ENCODE measurements at regions not wholly inside any gene's neighbourhood (a gene's known extent, or its start where the extent isn't known, plus 50 kb on each side); places are given as distances from the start of the nearest gene placed in this dataset.

- Histone ChIP-seq H3K9me3 (peaks cover 0 to 4% of the 10 kb centered on the region in 2 donors), H3K27ac (no peak overlapping the region), H3K36me3 (peaks cover 0 to 4% of the 10 kb centered on the region in 2 donors), H3K4me3 (no peak overlapping the region), H3K4me1 (no peaks in the 10 kb centered on the region), H3K27me3 (no peaks in the 10 kb centered on the region)
- intact Hi-C loops (cut with DNase I; ENCODE audit: low total_unique reads): no loop called here
- no peak for DNase-seq
- no peak for TF ChIP-seq POLR2A (IDR thresholded peaks at IDR 0.05)
Measured at GRCh38 chr3:95401693-95402092, 1338.8 kb downstream of the NSUN3 start.

DNA sequence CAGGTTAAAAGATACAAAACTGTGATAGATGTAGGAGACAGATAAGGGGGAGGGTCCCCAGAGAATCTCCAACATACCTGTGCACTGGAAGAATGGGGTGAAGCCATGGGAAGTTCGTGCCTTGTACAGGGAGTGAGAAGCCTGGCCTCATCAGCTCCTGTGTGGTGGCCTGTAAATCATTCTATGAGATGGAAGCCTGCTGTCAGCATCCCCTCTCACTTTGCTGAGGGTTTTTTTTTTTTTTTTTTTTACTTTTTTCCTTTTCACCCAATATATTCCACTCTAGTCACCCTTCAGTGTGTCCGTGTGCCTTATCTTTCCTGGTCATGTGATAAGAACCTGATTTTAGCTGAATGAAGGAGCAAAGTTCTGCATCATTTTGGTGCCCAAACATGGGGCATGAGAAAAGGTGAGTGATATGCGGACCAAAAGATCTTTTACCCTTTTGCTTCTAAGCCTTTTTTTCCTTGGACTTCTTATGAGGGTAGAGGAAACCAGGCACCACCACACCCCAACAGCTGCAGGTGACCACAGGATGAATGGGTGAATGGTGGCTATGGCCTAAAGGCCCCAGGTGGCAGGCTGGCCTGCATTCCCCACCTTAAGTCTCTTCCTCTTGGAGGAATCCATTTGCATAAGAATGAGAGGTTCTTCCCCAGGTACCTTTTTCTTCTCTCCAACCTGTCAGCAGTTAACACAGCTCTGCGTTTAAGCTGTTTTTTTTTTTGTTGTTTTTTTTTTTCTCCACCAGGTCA, 1345.0 kb downstream of the NSUN3 start:
- DNase-seq: no peak
- Histone ChIP-seq H3K36me3 (peaks cover 0 to 4% of the 10 kb centered on the region in 2 donors), H3K27me3 (no peaks in the 10 kb centered on the region), H3K9me3 (peaks cover 0 to 4% of the 10 kb centered on the region in 2 donors), H3K4me1 (no peaks in the 10 kb centered on the region), H3K4me3 (no peak overlapping the region), H3K27ac (no peak overlapping the region)
- TF ChIP-seq POLR2A (IDR thresholded peaks at IDR 0.05): no peak
- no peak for TF ChIP-seq CTCF (IDR thresholded peaks at IDR 0.05)
- intact Hi-C loops (cut with DNase I; ENCODE audit: low total_unique reads): no loop called here

- Histone ChIP-seq H3K4me3 (no peak overlapping the region), H3K36me3 (peaks cover 0 to 4% of the 10 kb centered on the region in 2 donors), H3K9me3 (peaks cover 0 to 4% of the 10 kb centered on the region in 2 donors), H3K27ac (no peak overlapping the region), H3K4me1 (no peaks in the 10 kb centered on the region), H3K27me3 (no peaks in the 10 kb centered on the region)
- TF ChIP-seq CTCF (IDR thresholded peaks at IDR 0.05) (no peak), POLR2A (IDR thresholded peaks at IDR 0.05) (no peak)
- DNase-seq: no peak
- intact Hi-C loops (cut with DNase I; ENCODE audit: low total_unique reads): no loop called here
Measured at GRCh38 chr3:95408464-95408862, 1345.6 kb downstream of the NSUN3 start.

DNA sequence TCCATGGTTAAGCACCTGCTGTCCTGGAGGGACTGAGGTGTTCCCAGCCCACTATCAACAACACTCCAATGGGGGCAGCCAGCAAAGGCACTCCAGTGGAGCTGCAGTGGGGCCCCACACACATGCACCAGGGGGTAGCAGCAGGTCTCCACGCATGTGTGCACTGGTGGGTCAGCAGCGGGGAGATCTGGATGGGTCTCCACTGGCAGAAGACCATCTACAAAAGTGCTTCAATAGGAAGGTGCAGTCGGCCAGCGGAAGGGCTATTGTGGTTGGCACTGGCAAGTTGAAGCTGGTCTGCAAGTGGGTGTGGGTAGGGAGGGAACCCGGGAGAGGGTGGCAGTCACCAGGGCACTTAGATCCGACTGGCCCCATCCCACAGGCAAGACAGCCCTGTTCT, 1355.4 kb downstream of the NSUN3 start:
- no peaks in the 10 kb centered on the region for H3K9me3 ChIP-seq
- no peak overlapping the region for H3K27ac ChIP-seq
- no peaks in the 10 kb centered on the region for H3K4me1 ChIP-seq
- no peaks in the 10 kb centered on the region for H3K27me3 ChIP-seq
- no peak for DNase-seq
- no peak for TF ChIP-seq POLR2A (IDR thresholded peaks at IDR 0.05)
- no peak for TF ChIP-seq CTCF (IDR thresholded peaks at IDR 0.05)
- intact Hi-C loops (cut with DNase I; ENCODE audit: low total_unique reads): no loop called here
- H3K4me3 ChIP-seq: no peak overlapping the region
- H3K36me3 ChIP-seq: no peaks in the 10 kb centered on the region

GRCh38 chr3:95424279-95424678, 1361.4 kb downstream of the NSUN3 start:
- Histone ChIP-seq H3K27me3 (no peaks in the 10 kb centered on the region), H3K4me3 (no peak overlapping the region), H3K9me3 (no peaks in the 10 kb centered on the region), H3K4me1 (no peaks in the 10 kb centered on the region), H3K36me3 (no peaks in the 10 kb centered on the region), H3K27ac (no peak overlapping the region)
- no peak for TF ChIP-seq POLR2A (IDR thresholded peaks at IDR 0.05)
- TF ChIP-seq CTCF (IDR thresholded peaks at IDR 0.05): no peak
- DNase-seq: no peak
- intact Hi-C loops (cut with DNase I; ENCODE audit: low total_unique reads): no loop called here
